ENCODE measurements at regions not wholly inside any gene's neighbourhood (a gene's known extent, or its start where the extent isn't known, plus 50 kb on each side); places are given as distances from the start of the nearest gene placed in this dataset.
A peak's percentile ranks its signal among the peaks of the same experiment; 100 is the strongest.

GRCh38 chr16:86457501-86458148, 52.7 kb upstream of the FOXF1 start:
- no peaks in the 10 kb centered on the region for H3K36me3 ChIP-seq
- intact Hi-C loops (cut with DNase I), result no loop called here
- no peak for DNase-seq
- H3K4me3 ChIP-seq, result no peak overlapping the region
- no peaks in the 10 kb centered on the region for H3K27me3 ChIP-seq (ENCODE audit: low read depth)
- TF ChIP-seq, protein P1, sequence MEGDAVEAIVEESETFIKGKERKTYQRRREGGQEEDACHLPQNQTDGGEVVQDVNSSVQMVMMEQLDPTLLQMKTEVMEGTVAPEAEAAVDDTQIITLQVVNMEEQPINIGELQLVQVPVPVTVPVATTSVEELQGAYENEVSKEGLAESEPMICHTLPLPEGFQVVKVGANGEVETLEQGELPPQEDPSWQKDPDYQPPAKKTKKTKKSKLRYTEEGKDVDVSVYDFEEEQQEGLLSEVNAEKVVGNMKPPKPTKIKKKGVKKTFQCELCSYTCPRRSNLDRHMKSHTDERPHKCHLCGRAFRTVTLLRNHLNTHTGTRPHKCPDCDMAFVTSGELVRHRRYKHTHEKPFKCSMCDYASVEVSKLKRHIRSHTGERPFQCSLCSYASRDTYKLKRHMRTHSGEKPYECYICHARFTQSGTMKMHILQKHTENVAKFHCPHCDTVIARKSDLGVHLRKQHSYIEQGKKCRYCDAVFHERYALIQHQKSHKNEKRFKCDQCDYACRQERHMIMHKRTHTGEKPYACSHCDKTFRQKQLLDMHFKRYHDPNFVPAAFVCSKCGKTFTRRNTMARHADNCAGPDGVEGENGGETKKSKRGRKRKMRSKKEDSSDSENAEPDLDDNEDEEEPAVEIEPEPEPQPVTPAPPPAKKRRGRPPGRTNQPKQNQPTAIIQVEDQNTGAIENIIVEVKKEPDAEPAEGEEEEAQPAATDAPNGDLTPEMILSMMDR (IDR thresholded peaks at IDR 0.05), result no peak
- peaks cover 8% of the 10 kb centered on the region for H3K9me3 ChIP-seq
- no peak overlapping the region for H3K27ac ChIP-seq
- ATAC-seq, result peak in 1 of 2 donors; percentile 34
- peaks cover 6% of the 10 kb centered on the region for H3K4me1 ChIP-seq

DNA sequence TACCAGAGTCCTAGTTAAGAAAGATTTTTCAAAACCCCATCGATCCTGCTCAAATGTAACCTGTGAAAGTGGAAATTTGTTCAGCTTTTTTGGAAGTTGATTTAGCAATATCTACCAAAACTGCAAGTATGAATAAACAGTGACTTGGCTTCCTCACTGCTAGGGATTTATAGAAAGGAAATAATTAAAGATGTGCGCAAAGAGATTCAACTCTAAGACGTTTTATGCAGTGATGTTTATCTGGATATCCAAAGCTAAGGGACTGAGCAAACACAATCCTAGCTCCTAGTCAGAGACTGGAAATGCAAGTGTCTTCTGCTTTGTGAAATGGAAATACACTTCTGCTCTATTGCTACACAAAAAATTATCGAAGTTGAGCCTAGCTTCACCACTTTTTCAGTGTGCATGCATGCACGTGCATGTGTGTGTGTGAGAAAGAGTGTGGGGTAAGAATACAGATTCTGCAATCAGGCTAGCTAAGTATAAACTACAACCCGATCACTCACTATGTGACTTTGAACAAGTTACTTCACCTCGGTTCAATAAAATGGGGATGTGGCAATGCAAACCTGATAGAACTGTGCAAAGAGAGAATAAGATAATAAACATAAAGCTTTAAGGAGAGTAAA, 52.1 kb upstream of the FOXF1 start:
- no peak for ATAC-seq

GRCh38 chr16:86459266-86459665, 51.1 kb upstream of the FOXF1 start:
- Histone ChIP-seq H3K36me3 (no peaks in the 10 kb centered on the region), H3K27me3 (ENCODE audit: low read depth) (no peaks in the 10 kb centered on the region), H3K4me3 (no peak overlapping the region), H3K27ac (no peak overlapping the region), H3K9me3 (peaks cover 8% of the 10 kb centered on the region), H3K4me1 (peaks cover 6% of the 10 kb centered on the region)
- DNase-seq (no peak), ATAC-seq (no peak)
- intact Hi-C loops (cut with DNase I), result no loop called here
- TF ChIP-seq, protein P1 (IDR thresholded peaks at IDR 0.05), result no peak

More for the DNA sequence above, 52.1 kb upstream of the FOXF1 start:
- Histone ChIP-seq H3K27ac (no peak overlapping the region), H3K27me3 (ENCODE audit: low read depth) (no peaks in the 10 kb centered on the region), H3K4me3 (no peak overlapping the region), H3K36me3 (no peaks in the 10 kb centered on the region), H3K4me1 (peaks cover 6% of the 10 kb centered on the region), H3K9me3 (peaks cover 8% of the 10 kb centered on the region)
- no peak for DNase-seq
- TF ChIP-seq, protein P1 (IDR thresholded peaks at IDR 0.05), result no peak
- intact Hi-C loops (cut with DNase I), result no loop called here
